Fibroblast of lung (primary cell): ENCODE measurements at regions not wholly inside any gene's neighbourhood (a gene's known extent, or its start where the extent isn't known, plus 50 kb on each side); places are given as distances from the start of the nearest gene placed in this dataset.

Experiments
- CTCF ChIP-seq, 2 donors: IDR thresholded peaks in 1 of 2; conservative IDR thresholded peaks in 1 of 2; 1 replicate in 1 of 2; 2 replicates in 1 of 2; pipeline ENCODE4 v1.5.1; 2011 to 2012; ENCODE audit warnings: low read length in 2 of 2, control low read depth in 1 of 2, inconsistent platforms in 1 of 2, low read depth in 1 of 2, mild to moderate bottlenecking in 1 of 2
- EZH2 ChIP-seq: IDR thresholded peaks from 2 replicates; pipeline ENCODE4 v1.5.1; 2012; ENCODE audit warnings: low read length, control low read depth, mild to moderate bottlenecking; ENCODE audit errors: missing control alignments

- TF ChIP-seq CTCF (conservative IDR thresholded peaks at IDR 0.05 in 1 of 2, IDR thresholded peaks at IDR 0.05 in 1 of 2; ENCODE audit: low read depth in 1 of 2, low read length in 2 of 2) (no peak), EZH2 (no peak)
These were observed 65.8 kb upstream of the TUBA3E start for GRCh38 chr2:130264046-130264445.
